Prostate gland (tissue), 2 donors: ENCODE measurements at regions not wholly inside any gene's neighbourhood (a gene's known extent, or its start where the extent isn't known, plus 50 kb on each side); places are given as distances from the start of the nearest gene placed in this dataset.

Experiments used
- DNase-seq: peaks from one replicate; pipeline ENCODE4 v3.0.0-alpha.2; 2019; ENCODE audit warnings: low spot score
- H3K27ac ChIP-seq, 2 donors: fragments of 200-600 bp; sonication (generic); 2 replicates each; pipeline ENCODE4 v1.5.1; 2017 to 2019
- H3K27me3 ChIP-seq: fragments of 200-600 bp; sonication (generic); replicated peaks from 2 replicates; pipeline ENCODE4 v1.5.1; 2019; ENCODE audit not compliant: insufficient read depth
- H3K36me3 ChIP-seq, 2 donors: fragments of 200-600 bp; sonication (generic); 1 replicate in 1 of 2; 2 replicates in 1 of 2; pipeline versions ENCODE4 v1.5.1 to v1.8.1; 2017 to 2019
- H3K4me1 ChIP-seq: fragments of 200-600 bp; sonication (generic); replicated peaks from 2 replicates; pipeline ENCODE4 v1.5.1; 2019
- H3K4me3 ChIP-seq, 2 donors: fragments of 200-600 bp; sonication (generic); 2 replicates each; pipeline ENCODE4 v1.5.1; 2017 to 2019
- H3K9me3 ChIP-seq: fragments of 200-600 bp; sonication (generic); 2 replicates; pipeline ENCODE4 v1.5.1; 2017
- CTCF ChIP-seq, 4 experiments: fragments of 200-600 bp in 2 of 4; fragments of 450-650 bp in 2 of 4; sonication (generic) in 2 of 4; IDR thresholded peaks; 1 replicate in 3 of 4; 2 replicates in 1 of 4; pipeline ENCODE4 v1.5.1; 2016 to 2019; ENCODE audit warnings: antibody characterized with exemption in 4 of 4, mild to moderate bottlenecking in 2 of 4, moderate library complexity in 2 of 4
- POLR2A ChIP-seq: fragments of 450-650 bp; IDR thresholded peaks from one replicate; pipeline ENCODE4 v1.6.1; 2016; ENCODE audit warnings: antibody characterized with exemption, mild to moderate bottlenecking
- POLR2AphosphoS5 ChIP-seq: sonication (generic); formaldehyde crosslinking; IDR thresholded peaks from one replicate; pipeline ENCODE4 v1.6.1; 2017; ENCODE audit warnings: antibody characterized with exemption
- WGBS: methylation state at CpG from one replicate; pipeline ENCODE4 v1.1.5; 2018; 5-methylcytosine and 5-hydroxymethylcytosine counted together
- intact Hi-C: fragments of 100-400 bp; cut with DNase I; formaldehyde crosslinking; loops from one replicate; pipeline ENCODE4 v1.14.2; 2022

DNA sequence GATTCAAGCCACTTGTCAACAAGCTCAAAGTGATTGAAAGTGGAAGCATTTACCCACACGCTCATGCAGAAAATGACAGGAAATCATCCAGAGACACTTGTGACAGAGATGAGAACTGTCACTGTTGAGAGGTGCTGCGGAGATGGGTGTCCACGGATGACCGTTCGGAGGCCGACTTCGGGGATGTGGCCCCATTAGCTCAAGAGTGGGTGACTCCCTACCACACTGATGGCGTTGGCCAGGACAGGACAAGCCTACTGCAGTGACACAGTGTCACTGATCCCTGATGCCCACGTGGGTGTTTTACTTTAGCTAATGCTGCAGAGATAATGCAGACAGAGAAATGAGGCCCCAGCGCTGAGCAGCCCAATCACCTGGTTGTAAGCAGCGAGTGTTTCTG, 81.5 kb upstream of the YWHAQ start:
- no peak for DNase-seq
- intact Hi-C loops = no loop called here
- WGBS = 88% methylated on average over 11 of the region's 11 CpGs
- no peaks in the 10 kb centered on the region for H3K9me3 ChIP-seq
- H3K27ac ChIP-seq = no peak overlapping the region
- H3K36me3 ChIP-seq = no peaks in the 10 kb centered on the region
- H3K4me3 ChIP-seq = no peak overlapping the region
- no peaks in the 10 kb centered on the region for H3K27me3 ChIP-seq
- TF ChIP-seq POLR2A (no peak), CTCF (IDR thresholded peaks at IDR 0.05) (no peak), POLR2AphosphoS5 (no peak)
- H3K4me1 ChIP-seq = no peaks in the 10 kb centered on the region

GRCh38 chr2:9714630-9715214, 83.9 kb upstream of the YWHAQ start:
- Histone ChIP-seq H3K27me3 (no peaks in the 10 kb centered on the region), H3K27ac (no peak overlapping the region), H3K4me1 (no peaks in the 10 kb centered on the region), H3K36me3 (no peaks in the 10 kb centered on the region), H3K9me3 (no peaks in the 10 kb centered on the region), H3K4me3 (no peak overlapping the region)
- 65% methylated on average over 13 of the region's 14 CpGs for WGBS
- DNase-seq = no peak
- intact Hi-C loops = no loop called here
- TF ChIP-seq POLR2AphosphoS5 (no peak), POLR2A (no peak), CTCF (IDR thresholded peaks at IDR 0.05) (no peak)

DNA sequence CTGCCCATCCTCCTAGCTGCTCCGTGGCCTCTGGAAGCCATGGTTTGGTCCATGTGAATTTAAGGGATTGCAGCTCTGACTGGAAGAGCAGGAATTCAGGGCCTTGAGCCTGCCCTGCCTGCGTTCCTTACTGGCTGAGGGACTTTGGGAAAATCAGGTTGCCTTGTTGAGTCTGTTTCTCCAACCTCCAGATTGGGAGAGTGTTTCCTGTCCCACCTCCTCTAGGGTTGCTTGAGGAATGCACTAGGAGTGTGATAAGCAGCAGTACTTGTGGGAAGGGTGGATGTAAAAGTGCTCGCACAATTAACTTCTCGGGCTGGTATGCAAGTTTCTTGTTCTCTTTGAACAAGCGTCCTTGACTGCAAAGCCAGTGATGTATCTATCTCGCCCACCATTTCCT, 84.4 kb upstream of the YWHAQ start:
- 80% methylated on average over 6 of the region's 6 CpGs for WGBS
- Histone ChIP-seq H3K36me3 (no peaks in the 10 kb centered on the region), H3K4me3 (no peak overlapping the region), H3K4me1 (no peaks in the 10 kb centered on the region), H3K27me3 (no peaks in the 10 kb centered on the region), H3K9me3 (no peaks in the 10 kb centered on the region), H3K27ac (no peak overlapping the region)
- TF ChIP-seq CTCF (IDR thresholded peaks at IDR 0.05) (no peak), POLR2A (no peak), POLR2AphosphoS5 (no peak)
- no peak for DNase-seq
- intact Hi-C loops = no loop called here

DNA sequence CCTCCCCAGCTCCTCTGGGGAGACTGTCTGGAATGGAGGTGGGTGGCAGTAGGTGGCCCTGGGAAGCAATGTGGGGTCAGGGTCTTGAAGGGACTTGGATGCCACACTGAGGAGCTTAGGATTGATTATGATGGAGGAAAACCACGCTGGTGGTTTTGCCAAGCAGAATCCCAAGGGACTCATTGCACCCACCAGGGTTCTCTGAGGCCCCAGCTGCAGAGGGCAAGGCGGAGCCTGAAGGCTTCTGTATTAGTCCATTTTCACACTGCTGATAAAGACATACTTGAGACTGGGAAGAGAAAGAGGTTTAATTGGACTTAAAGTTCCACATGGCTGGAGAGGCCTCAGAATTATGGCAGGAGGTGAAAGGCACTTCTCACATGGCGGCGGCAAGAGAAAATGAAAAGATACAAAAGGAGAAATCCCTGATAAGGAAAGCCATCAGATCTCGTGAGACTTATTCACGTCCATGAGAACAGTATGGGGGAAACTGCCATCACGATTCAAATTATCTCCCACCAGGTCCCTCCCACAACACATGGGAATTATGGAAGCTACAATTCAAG, 87.2 kb upstream of the YWHAQ start:
- no peak for DNase-seq
- H3K27me3 ChIP-seq = no peaks in the 10 kb centered on the region
- H3K4me3 ChIP-seq = no peak overlapping the region
- no peak overlapping the region for H3K27ac ChIP-seq
- intact Hi-C loops = no loop called here
- no peaks in the 10 kb centered on the region for H3K36me3 ChIP-seq
- H3K9me3 ChIP-seq = no peaks in the 10 kb centered on the region
- 96% methylated on average over 7 of the region's 7 CpGs for WGBS
- TF ChIP-seq POLR2A (no peak), CTCF (IDR thresholded peaks at IDR 0.05) (no peak), POLR2AphosphoS5 (no peak)
- no peaks in the 10 kb centered on the region for H3K4me1 ChIP-seq

- TF ChIP-seq POLR2A = no peak
- TF ChIP-seq CTCF (IDR thresholded peaks at IDR 0.05) = no peak
- no peak for TF ChIP-seq POLR2AphosphoS5
- Histone ChIP-seq H3K27ac (no peak overlapping the region), H3K36me3 (no peaks in the 10 kb centered on the region), H3K4me3 (no peak overlapping the region), H3K9me3 (no peaks in the 10 kb centered on the region), H3K27me3 (no peaks in the 10 kb centered on the region), H3K4me1 (no peaks in the 10 kb centered on the region)
- intact Hi-C loops = no loop called here
- 81% methylated on average over 9 of the region's 9 CpGs for WGBS
- no peak for DNase-seq
These were observed 89.7 kb upstream of the YWHAQ start for GRCh38 chr2:9720352-9721093.
